ENCODE measurements at regions not wholly inside any gene's neighbourhood (a gene's known extent, or its start where the extent isn't known, plus 50 kb on each side); places are given as distances from the start of the nearest gene placed in this dataset.
"Not testable (repeated sequence)": the region's sequence is repeated elsewhere in the genome, so short reads cannot be mapped to it uniquely, and the experiment has no call there.

- H3K9me3 ChIP-seq (ENCODE audit: low read length): no peaks in the 10 kb centered on the region
Observed at GRCh38 chr10:38226385-38226784, 132.2 kb downstream of the ZNF37A start.

GRCh38 chr10:38228394-38228793 lies 134.3 kb downstream of the ZNF37A start:
- Histone ChIP-seq H3K9me2 (ENCODE audit: insufficient read depth, low read length) (no peaks in the 10 kb centered on the region), H3K27ac (ENCODE audit: low read length) (no peak overlapping the region), H2AFZ (ENCODE audit: low read depth, low read length) (no peak overlapping the region), H3K9me3 (ENCODE audit: low read length) (no peaks in the 10 kb centered on the region), H3K27me3 (ENCODE audit: insufficient read depth, low read depth, low read length) (no peaks in the 10 kb centered on the region), H3F3A (ENCODE audit: insufficient read depth, low read length, poor library complexity, severe bottlenecking) (no peaks in the 10 kb centered on the region), H4K20me1 (ENCODE audit: insufficient read depth) (no peaks in the 10 kb centered on the region), H3K9ac (ENCODE audit: low read length) (no peak overlapping the region), H3K79me2 (replicated peaks; ENCODE audit: insufficient read depth, low read length) (no peaks in the 10 kb centered on the region), H3K4me3 (ENCODE audit: low read length) (no peak overlapping the region), H3K36me3 (ENCODE audit: insufficient read depth, low read length) (no peaks in the 10 kb centered on the region), H3K4me2 (ENCODE audit: low read length) (no peak overlapping the region)
- TF ChIP-seq MXI1 (conservative IDR thresholded peaks at IDR 0.05; ENCODE audit: poor library complexity, severe bottlenecking): no peak

More at GRCh38 chr10:38226385-38226784, 132.2 kb downstream of the ZNF37A start:
- no peaks in the 10 kb centered on the region for H3K27me3 ChIP-seq (ENCODE audit: insufficient read depth, low read depth, low read length)
- H3K27ac ChIP-seq (ENCODE audit: low read length): no peak overlapping the region
- H3F3A ChIP-seq (ENCODE audit: insufficient read depth, low read length, poor library complexity, severe bottlenecking): no peaks in the 10 kb centered on the region
- H3K9ac ChIP-seq (ENCODE audit: low read length): no peak overlapping the region
- H3K36me3 ChIP-seq (ENCODE audit: insufficient read depth, low read length): no peaks in the 10 kb centered on the region
- no peak overlapping the region for H2AFZ ChIP-seq (ENCODE audit: low read depth, low read length)
- no peak overlapping the region for H3K4me3 ChIP-seq (ENCODE audit: low read length)
- no peaks in the 10 kb centered on the region for H4K20me1 ChIP-seq (ENCODE audit: insufficient read depth)
- TF ChIP-seq MXI1 (conservative IDR thresholded peaks at IDR 0.05; ENCODE audit: poor library complexity, severe bottlenecking) (no peak), EP300 (conservative IDR thresholded peaks at IDR 0.05; ENCODE audit: poor library complexity, severe bottlenecking) (no peak), SMC3 (conservative IDR thresholded peaks at IDR 0.05; ENCODE audit: poor library complexity) (no peak), REST (IDR thresholded peaks at IDR 0.05; ENCODE audit: borderline replicate concordance) (no peak), EZH2 (IDR thresholded peaks at IDR 0.05; ENCODE audit: borderline replicate concordance, insufficient read depth, low read length, poor library complexity, severe bottlenecking) (no peak), RAD21 (conservative IDR thresholded peaks at IDR 0.05) (no peak), CTCF (IDR thresholded peaks at IDR 0.05; ENCODE audit: poor library complexity, severe bottlenecking) (no peak), POLR2AphosphoS5 (IDR thresholded peaks at IDR 0.05) (no peak), TAF1 (IDR thresholded peaks at IDR 0.05; ENCODE audit: low read depth) (no peak)
- H3K79me2 ChIP-seq (replicated peaks; ENCODE audit: insufficient read depth, low read length): no peaks in the 10 kb centered on the region
- no peak overlapping the region for H3K4me2 ChIP-seq (ENCODE audit: low read length)
- H3K9me2 ChIP-seq (ENCODE audit: insufficient read depth, low read length): no peaks in the 10 kb centered on the region

- not testable (repeated sequence) for H3K4me3 ChIP-seq (ENCODE audit: low read length); H2AFZ ChIP-seq (ENCODE audit: low read depth, low read length); H3K27me3 ChIP-seq (ENCODE audit: insufficient read depth, low read depth, low read length); H3K9me3 ChIP-seq (ENCODE audit: low read length); H3K79me2 ChIP-seq (replicated peaks; ENCODE audit: insufficient read depth, low read length); H4K20me1 ChIP-seq (ENCODE audit: insufficient read depth); H3K4me2 ChIP-seq (ENCODE audit: low read length); H3F3A ChIP-seq (ENCODE audit: insufficient read depth, low read length, poor library complexity, severe bottlenecking); H3K27ac ChIP-seq (ENCODE audit: low read length); H3K9ac ChIP-seq (ENCODE audit: low read length); H3K36me3 ChIP-seq (ENCODE audit: insufficient read depth, low read length); H3K9me2 ChIP-seq (ENCODE audit: insufficient read depth, low read length)
Observed at GRCh38 chr10:38238479-38238878, 144.3 kb downstream of the ZNF37A start.

GRCh38 chr10:38242061-38242649 lies 148.0 kb downstream of the ZNF37A start:
- H3K79me2 ChIP-seq (replicated peaks; ENCODE audit: insufficient read depth, low read length); H3K36me3 ChIP-seq (ENCODE audit: insufficient read depth, low read length); H3K27ac ChIP-seq (ENCODE audit: low read length); H3K9ac ChIP-seq (ENCODE audit: low read length); H2AFZ ChIP-seq (ENCODE audit: low read depth, low read length); H3K9me3 ChIP-seq (ENCODE audit: low read length); H4K20me1 ChIP-seq (ENCODE audit: insufficient read depth); H3K9me2 ChIP-seq (ENCODE audit: insufficient read depth, low read length); H3K4me2 ChIP-seq (ENCODE audit: low read length); H3K27me3 ChIP-seq (ENCODE audit: insufficient read depth, low read depth, low read length); H3K4me3 ChIP-seq (ENCODE audit: low read length); H3F3A ChIP-seq (ENCODE audit: insufficient read depth, low read length, poor library complexity, severe bottlenecking): not testable (repeated sequence)

- not testable (repeated sequence) for H3K27ac ChIP-seq (ENCODE audit: low read length); H3K9me3 ChIP-seq (ENCODE audit: low read length); H2AFZ ChIP-seq (ENCODE audit: low read depth, low read length); H3K9me2 ChIP-seq (ENCODE audit: insufficient read depth, low read length); H3K9ac ChIP-seq (ENCODE audit: low read length); H3K36me3 ChIP-seq (ENCODE audit: insufficient read depth, low read length); H3K4me3 ChIP-seq (ENCODE audit: low read length); H3K79me2 ChIP-seq (replicated peaks; ENCODE audit: insufficient read depth, low read length); H3F3A ChIP-seq (ENCODE audit: insufficient read depth, low read length, poor library complexity, severe bottlenecking); H4K20me1 ChIP-seq (ENCODE audit: insufficient read depth); H3K4me2 ChIP-seq (ENCODE audit: low read length); H3K27me3 ChIP-seq (ENCODE audit: insufficient read depth, low read depth, low read length)
Observed at GRCh38 chr10:38248113-38248512, 154.0 kb downstream of the ZNF37A start.

Data from neural cell (in vitro differentiated cells).